NCI-H1105 (cell line): ENCODE measurements at regions not wholly inside any gene's neighbourhood (a gene's known extent, or its start where the extent isn't known, plus 50 kb on each side); places are given as distances from the start of the nearest gene placed in this dataset.
"Not testable (repeated sequence)": the region's sequence is repeated elsewhere in the genome, so short reads cannot be mapped to it uniquely, and the experiment has no call there.

Source experiments
- DNase-seq: peaks from one replicate; lab custom pipeline; 2025; lab: John Stamatoyannopoulos, UW

GRCh38 chr16:61181982-61182381 is 854.3 kb downstream of the CDH8 start:
- no peak for DNase-seq

GRCh38 chr16:61179561-61179960 is 856.7 kb downstream of the CDH8 start:
- no peak for DNase-seq

GRCh38 chr16:61165797-61166196 is 870.4 kb downstream of the CDH8 start:
- DNase-seq, result no peak

GRCh38 chr16:61150351-61150750 is 885.9 kb downstream of the CDH8 start:
- DNase-seq, result no peak

GRCh38 chr16:61149709-61150108 is 886.5 kb downstream of the CDH8 start:
- no peak for DNase-seq

DNA sequence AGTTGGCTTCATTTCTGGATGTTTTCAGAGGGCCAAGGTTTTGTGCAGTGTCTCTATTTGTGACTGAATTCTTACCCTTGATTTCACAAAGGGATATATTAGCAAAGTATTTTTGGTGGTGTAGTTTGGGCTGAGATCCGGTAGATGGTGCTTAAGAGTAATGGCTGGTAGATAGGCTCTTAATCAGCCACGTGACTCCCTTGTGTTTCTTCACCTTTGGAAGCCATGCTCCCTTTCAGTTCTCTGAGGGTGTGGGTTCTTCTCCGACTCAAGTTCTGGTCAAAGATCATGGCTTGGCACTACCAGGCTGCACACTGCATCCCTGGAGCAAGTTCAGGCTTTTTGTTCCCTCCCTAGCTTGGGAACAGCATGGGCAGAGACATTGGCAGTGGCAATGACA is 887.3 kb downstream of the CDH8 start:
- no peak for DNase-seq

DNA sequence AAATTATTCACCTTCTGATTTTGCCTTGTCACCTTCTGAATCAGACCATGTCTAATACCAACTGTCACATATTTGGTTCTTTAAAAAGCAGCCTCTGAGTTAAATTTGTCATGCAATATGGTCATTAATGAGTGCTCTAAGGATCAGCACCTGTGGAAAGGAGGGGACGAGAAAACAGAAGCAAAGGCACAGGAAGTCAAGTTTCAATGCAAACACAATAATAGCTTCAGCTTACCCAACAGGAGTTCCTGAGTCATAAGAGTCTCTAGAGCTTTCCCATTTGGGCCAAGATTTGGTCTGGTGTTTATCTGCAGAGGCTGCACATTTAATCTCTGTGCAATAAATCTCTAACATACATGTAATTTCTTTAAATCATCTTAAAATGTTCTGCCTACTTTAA is 889.8 kb downstream of the CDH8 start:
- no peak for DNase-seq

DNA sequence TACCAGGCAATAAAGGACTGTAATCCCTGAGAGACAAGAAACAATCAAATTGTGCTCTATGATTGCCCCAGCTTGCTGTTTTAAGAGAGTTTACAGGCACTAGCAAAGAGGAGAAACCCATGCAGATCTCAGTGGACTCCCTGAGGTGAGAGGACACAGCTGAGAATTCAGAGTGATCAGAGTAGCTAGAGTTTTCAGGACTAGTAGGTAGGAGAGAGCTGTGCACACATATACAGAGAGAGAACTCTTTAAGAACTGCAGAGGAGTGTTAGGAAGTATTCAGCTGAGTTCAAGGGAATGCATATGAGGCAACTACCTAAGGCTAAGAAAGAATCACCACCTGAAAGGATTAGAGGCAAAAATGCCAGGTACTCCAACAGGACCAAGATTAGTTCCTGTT is 904.8 kb downstream of the CDH8 start:
- DNase-seq, result no peak

DNA sequence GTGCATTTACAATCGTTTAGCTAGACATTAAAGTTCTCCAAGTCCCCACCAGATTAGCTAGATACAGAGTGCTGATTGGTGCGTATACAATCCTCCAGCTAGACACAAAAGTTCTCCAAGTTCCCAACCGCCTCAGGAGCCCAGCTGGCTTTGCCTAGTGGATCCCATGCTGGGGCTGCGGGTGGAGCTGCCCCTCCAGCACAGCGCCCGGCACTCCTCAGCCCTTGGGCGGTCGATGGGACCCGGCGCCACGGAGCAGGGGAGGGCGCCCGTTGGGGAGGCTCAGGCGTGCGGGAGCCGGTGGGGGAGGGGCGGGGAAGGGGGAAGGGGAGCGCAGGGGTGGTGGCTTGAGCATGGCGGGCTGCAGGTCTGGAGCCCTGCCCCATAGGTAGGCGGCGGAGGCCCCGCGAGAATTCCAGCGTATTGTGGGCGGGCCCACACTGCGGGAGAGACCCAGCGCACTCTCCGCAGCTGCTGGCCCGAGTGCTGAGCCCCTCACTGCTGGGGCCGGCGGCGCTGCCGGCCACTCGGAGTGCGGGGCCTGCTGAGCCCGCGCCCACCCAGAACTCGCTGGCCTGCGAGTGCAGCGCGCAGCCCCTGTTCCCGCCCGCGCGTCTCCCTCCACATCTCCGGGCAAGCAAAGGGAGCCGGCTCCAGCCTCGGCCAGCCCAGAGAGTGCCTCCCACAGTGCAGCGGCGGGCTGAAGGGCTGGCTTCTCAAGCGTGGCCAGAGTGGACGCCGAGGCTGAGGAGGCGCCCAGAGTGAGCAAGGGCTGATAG is 907.5 kb downstream of the CDH8 start:
- DNase-seq, result no peak

GRCh38 chr16:61105544-61105943 is 930.7 kb downstream of the CDH8 start:
- DNase-seq, result no peak

GRCh38 chr16:61098505-61098904 is 937.7 kb downstream of the CDH8 start:
- DNase-seq, result no peak

- not testable (repeated sequence) for DNase-seq
Measured at GRCh38 chr16:61091300-61091699, 944.9 kb downstream of the CDH8 start.

DNA sequence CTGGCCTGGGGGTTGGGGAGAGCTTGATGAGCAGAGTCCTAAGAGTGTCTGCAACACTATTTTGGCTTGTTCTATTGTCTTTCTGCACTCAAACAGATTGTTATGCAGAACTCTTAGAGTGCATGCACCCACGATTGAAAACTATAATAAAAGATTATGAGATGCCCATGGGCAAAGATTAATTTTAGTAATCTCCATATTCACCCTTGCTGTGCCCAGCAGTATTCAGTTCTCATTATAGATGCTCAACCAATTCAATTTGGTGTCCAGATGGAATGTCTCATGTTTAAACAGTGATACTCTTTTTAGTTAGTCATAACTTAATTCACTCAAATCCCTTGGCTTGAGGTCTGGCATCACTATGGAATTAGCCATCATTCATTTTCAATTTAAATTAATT is 952.5 kb downstream of the CDH8 start:
- no peak for DNase-seq

- no peak for DNase-seq
Measured at GRCh38 chr16:61074324-61074723, 961.9 kb downstream of the CDH8 start.

DNA sequence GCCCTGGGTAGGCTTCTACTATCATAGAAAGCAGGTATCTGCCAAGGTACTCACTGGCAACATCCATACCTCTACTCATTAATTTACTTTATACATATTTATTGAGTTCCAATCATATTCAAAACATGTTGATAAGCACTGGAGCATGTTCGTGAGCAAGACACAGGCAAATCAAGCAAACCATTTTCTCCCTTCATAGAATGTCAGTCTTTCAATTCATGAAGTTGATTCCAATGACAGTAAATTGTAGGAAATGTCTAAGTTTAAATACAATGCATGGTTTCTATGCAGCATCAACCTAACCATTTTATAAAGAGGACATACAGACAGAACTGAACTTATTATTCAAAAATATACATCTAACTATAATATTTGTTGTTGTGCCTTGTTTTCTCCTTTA is 978.6 kb downstream of the CDH8 start:
- DNase-seq, result no peak

DNA sequence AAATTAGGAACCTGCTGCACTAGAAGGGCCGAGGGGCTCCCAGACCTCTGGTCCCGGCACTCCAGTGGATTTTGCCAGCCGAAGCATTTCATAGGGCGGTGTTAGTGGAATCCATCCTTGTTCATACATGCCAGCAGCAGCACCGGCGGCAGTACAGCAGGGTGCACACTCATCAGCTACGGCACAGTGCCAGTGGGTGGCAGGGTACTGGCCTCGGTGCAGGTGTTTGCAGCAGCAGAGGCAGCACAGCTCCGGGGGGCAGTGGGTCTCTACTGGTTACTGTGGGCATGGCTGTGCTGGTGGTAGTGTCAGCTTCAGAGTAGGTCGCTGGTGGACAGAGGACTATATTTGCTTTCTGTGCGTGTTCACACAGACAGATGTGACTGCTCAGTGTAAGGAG is 985.7 kb downstream of the CDH8 start:
- no peak for DNase-seq

DNA sequence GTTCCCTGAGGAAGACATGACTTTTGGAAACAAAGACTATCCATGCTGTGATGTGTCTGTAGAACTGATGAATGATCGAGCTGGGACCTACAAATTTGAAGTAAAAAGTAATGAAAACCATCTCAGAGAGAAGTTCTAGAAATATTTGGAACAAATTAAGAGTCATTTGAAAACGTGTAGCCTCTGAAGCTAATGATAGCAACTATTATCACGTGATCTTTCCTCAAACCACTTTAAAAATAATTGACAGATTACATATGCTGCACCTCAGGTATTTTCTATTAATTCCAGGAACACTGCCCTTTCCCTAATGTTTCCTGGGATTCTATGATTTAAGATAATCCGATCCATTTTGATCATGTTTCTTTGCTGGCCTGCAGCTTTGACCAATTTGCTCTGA is 990.3 kb downstream of the CDH8 start:
- DNase-seq, result no peak

GRCh38 chr16:61042737-61043136 is 993.5 kb downstream of the CDH8 start:
- DNase-seq, result no peak

GRCh38 chr16:61030616-61031015 is 1005.6 kb downstream of the CDH8 start:
- no peak for DNase-seq

DNA sequence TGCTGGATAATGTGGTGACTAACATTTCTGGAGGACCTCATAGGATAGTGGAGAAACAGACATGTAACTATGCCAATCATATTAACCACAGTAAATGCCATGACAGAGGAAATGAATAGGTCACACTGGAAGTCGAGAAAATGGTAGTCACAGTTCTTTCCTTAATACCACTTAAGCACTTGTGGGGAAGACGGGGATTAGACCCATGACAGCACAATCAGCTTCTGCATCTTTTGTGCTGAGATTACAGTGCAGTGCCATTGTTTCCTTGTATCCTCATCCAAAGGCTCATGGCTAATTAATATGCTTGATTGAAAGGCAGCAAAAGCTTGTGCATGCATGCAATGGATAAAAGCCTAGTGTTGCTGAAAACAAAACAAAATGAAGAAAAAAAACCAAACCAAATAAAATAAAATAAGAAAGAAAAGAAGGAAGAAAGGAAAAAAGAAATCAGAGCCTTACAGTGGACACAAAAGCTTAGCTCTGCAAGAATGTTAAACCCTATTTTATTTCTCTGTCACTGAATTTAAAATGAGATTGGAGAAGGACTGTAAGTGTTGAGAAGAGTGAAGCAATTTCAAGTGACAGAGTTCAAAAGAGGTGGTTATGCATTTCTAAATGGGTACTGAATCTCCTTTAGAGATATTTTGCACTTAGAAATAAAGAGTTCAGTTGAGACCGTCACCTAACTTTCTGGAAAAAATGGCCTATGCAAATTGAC is 1011.9 kb downstream of the CDH8 start:
- no peak for DNase-seq

GRCh38 chr16:61014869-61015268 is 1021.4 kb downstream of the CDH8 start:
- no peak for DNase-seq

- DNase-seq, result no peak
Measured at GRCh38 chr16:61007694-61008093, 1028.5 kb downstream of the CDH8 start.

DNA sequence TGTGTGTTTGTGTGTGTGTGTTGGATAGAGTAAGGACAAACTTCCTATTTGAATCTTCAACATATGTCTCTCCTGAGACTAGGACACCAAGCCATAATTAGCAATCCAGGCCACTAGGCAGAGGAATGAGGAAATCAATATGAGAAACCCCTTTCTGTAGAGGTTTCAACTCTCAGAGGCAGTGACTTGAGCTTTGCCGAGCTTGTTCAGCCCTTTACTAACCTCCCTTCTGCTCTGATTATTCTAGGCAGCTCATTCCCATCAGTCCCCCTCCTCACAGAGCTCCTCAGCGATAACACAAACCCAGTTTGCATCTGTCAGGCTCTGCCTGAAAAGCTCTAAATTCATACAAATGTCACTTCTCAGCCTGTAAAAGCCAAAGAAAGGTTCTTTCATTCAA is 1030.3 kb downstream of the CDH8 start:
- DNase-seq, result no peak
